SK-N-SH (cell line): ENCODE measurements at regions not wholly inside any gene's neighbourhood (a gene's known extent, or its start where the extent isn't known, plus 50 kb on each side); places are given as distances from the start of the nearest gene placed in this dataset.

Source experiments
- CTCF ChIA-PET: fragments of 300-600, 350-600 bp; formaldehyde crosslinking; extraction: SDS; loops from one replicate; lab custom pipeline; 2021; lab: Yijun Ruan, JAX
- POLR2A ChIA-PET: fragments of 350-600 bp; sonication (Branson Sonifier 250); formaldehyde crosslinking; extraction: SDS; loops from one replicate; lab custom pipeline; 2020; ENCODE audit warnings: antibody characterized with exemption, inconsistent platforms; lab: Yijun Ruan, JAX
- DNase-seq: peaks from one replicate; pipeline ENCODE4 v3.0.0; 2012
- H2AFZ ChIP-seq: fragments of 200-600 bp; sonication (generic); 2 replicates; pipeline ENCODE4 v1.8.1; 2016; ENCODE audit warnings: antibody characterized with exemption, mild to moderate bottlenecking, low read depth
- H3F3A ChIP-seq: fragments of 200-600 bp; sonication (generic); replicated peaks from 2 replicates; pipeline ENCODE3; 2016; ENCODE audit warnings: antibody characterized with exemption, mild to moderate bottlenecking; ENCODE audit not compliant: insufficient read depth
- H3K27ac ChIP-seq, 2 experiments: fragments of 200-500 bp in 1 of 2; fragments of 200-600 bp in 1 of 2; sonication (Bioruptor generic) in 1 of 2; sonication (generic), shearing (Covaris generic) in 1 of 2; 2 replicates each; pipeline versions ENCODE4 v1.5.1 to v1.6.1; 2014 to 2016; ENCODE audit warnings: low read depth in 2 of 2, inconsistent platforms in 1 of 2, low read length in 1 of 2, mild to moderate bottlenecking in 1 of 2, mixed read lengths in 1 of 2
- H3K27me3 ChIP-seq: fragments of 200-600 bp; sonication (generic), shearing (Covaris generic); 2 replicates; pipeline ENCODE4 v1.6.1; 2016; ENCODE audit warnings: mixed run types; ENCODE audit not compliant: insufficient read depth
- H3K36me3 ChIP-seq, 2 experiments: fragments of 200-500 bp in 1 of 2; fragments of 200-600 bp in 1 of 2; sonication (Bioruptor generic) in 1 of 2; sonication (generic) in 1 of 2; replicated peaks in 1 of 2; 2 replicates each; pipeline versions ENCODE3 to v1.5.1; 2014 to 2016; ENCODE audit warnings: low read length in 1 of 2, mild to moderate bottlenecking in 1 of 2; ENCODE audit not compliant: insufficient read depth in 2 of 2, control insufficient read depth in 1 of 2
- H3K4me1 ChIP-seq, 2 experiments: fragments of 200-500 bp in 1 of 2; fragments of 200-600 bp in 1 of 2; sonication (Bioruptor generic) in 1 of 2; sonication (generic), shearing (Covaris generic) in 1 of 2; 2 replicates each; pipeline versions ENCODE4 v1.5.1 to v1.6.1; 2014 to 2016; ENCODE audit warnings: low read depth in 1 of 2, low read length in 1 of 2, mixed run types in 1 of 2; ENCODE audit not compliant: insufficient read depth in 2 of 2, control insufficient read depth in 1 of 2
- H3K4me2 ChIP-seq: fragments of 200-600 bp; sonication (generic), shearing (Covaris generic); 2 replicates; pipeline ENCODE4 v1.6.1; 2017; ENCODE audit warnings: mixed run types
- H3K4me3 ChIP-seq, 2 experiments: fragments of 200-500 bp in 1 of 2; fragments of 200-600 bp in 1 of 2; sonication (Bioruptor generic) in 1 of 2; sonication (generic), shearing (Covaris generic) in 1 of 2; 2 replicates each; pipeline versions ENCODE4 v1.5.1 to v1.8.1; 2014 to 2016; ENCODE audit warnings: low read depth in 2 of 2, inconsistent platforms in 1 of 2, low read length in 1 of 2, mild to moderate bottlenecking in 1 of 2, mixed read lengths in 1 of 2, moderate library complexity in 1 of 2
- H3K79me2 ChIP-seq: fragments of 200-600 bp; sonication (generic); 2 replicates; pipeline ENCODE4 v1.8.1; 2017; ENCODE audit warnings: mild to moderate bottlenecking; ENCODE audit not compliant: insufficient read depth
- H3K9ac ChIP-seq: fragments of 200-600 bp; sonication (generic); 2 replicates; pipeline ENCODE4 v1.6.1; 2017; ENCODE audit warnings: mixed run types
- H3K9me2 ChIP-seq: fragments of 200-600 bp; sonication (generic); 2 replicates; pipeline ENCODE4 v1.6.1; 2017; ENCODE audit warnings: mixed run types
- H3K9me3 ChIP-seq: fragments of 200-600 bp; sonication (generic); 2 replicates; pipeline ENCODE4 v1.6.1; 2017; ENCODE audit warnings: mixed run types, mild to moderate bottlenecking, moderate library complexity
- H4K20me1 ChIP-seq: fragments of 200-600 bp; sonication (generic); 2 replicates; pipeline ENCODE4 v1.6.1; 2017; ENCODE audit warnings: mild to moderate bottlenecking, mixed run types; ENCODE audit not compliant: insufficient read depth
- CHD2 ChIP-seq: fragments of 150-350 bp; IDR thresholded peaks from 2 replicates; pipeline ENCODE4 v1.6.1; 2018; ENCODE audit warnings: low read length; ENCODE audit not compliant: partially characterized antibody
- EP300 ChIP-seq, 2 experiments: IDR thresholded peaks; 2 replicates each; pipeline versions ENCODE4 v1.4.0 to v1.6.1; 2012; ENCODE audit warnings: borderline replicate concordance in 1 of 2, low read depth in 1 of 2, low read length in 1 of 2
- FOSL2 ChIP-seq: IDR thresholded peaks from 2 replicates; pipeline ENCODE4 v1.4.0; 2012; ENCODE audit warnings: low read depth, mild to moderate bottlenecking, moderate library complexity, borderline replicate concordance
- GATA2 ChIP-seq: sonication (generic); formaldehyde crosslinking; IDR thresholded peaks from 2 replicates; pipeline ENCODE4 v1.5.0; 2020; ENCODE audit warnings: mild to moderate bottlenecking, missing genetic modification reagents
- NFIC ChIP-seq: IDR thresholded peaks from 2 replicates; pipeline ENCODE4 v1.4.0; 2012; ENCODE audit warnings: borderline replicate concordance
- POLR2AphosphoS5 ChIP-seq: IDR thresholded peaks from 2 replicates; pipeline ENCODE4 v1.6.1; 2012; ENCODE audit warnings: low read depth, low read length
- RFX5 ChIP-seq: IDR thresholded peaks from 2 replicates; pipeline ENCODE4 v1.6.1; 2012; ENCODE audit warnings: mild to moderate bottlenecking, improper control_type of control experiment, low read length
- SIN3A ChIP-seq: IDR thresholded peaks from 2 replicates; pipeline ENCODE4 v1.6.1; 2012; ENCODE audit warnings: low read depth, mild to moderate bottlenecking, low read length, moderate library complexity, borderline replicate concordance
- SMC3 ChIP-seq: IDR thresholded peaks from 2 replicates; pipeline ENCODE4 v1.6.1; 2012; ENCODE audit warnings: low read depth, low read length, improper control_type of control experiment
- TAF1 ChIP-seq: IDR thresholded peaks from 2 replicates; pipeline ENCODE4 v1.6.1; 2012; ENCODE audit warnings: low read depth, mild to moderate bottlenecking, low read length, moderate library complexity, borderline replicate concordance
- TEAD4 ChIP-seq: IDR thresholded peaks from 2 replicates; pipeline ENCODE4 v1.4.0; 2012; ENCODE audit warnings: mild to moderate bottlenecking, borderline replicate concordance; ENCODE audit not compliant: insufficient read depth
- YY1 ChIP-seq: IDR thresholded peaks from 2 replicates; pipeline ENCODE4 v1.4.0; 2012; ENCODE audit warnings: low read depth, mild to moderate bottlenecking
- ZBTB33 ChIP-seq: IDR thresholded peaks from 2 replicates; pipeline ENCODE4 v1.4.0; 2012; ENCODE audit warnings: low read depth, borderline replicate concordance
- WGBS: methylation state at CpG from one replicate; pipeline ENCODE4 v1.1.6; 2017; ENCODE audit warnings: low lambda C conversion rate; 5-methylcytosine and 5-hydroxymethylcytosine counted together
- TF ChIP-seq, protein P1 (sequence below): fragments of 150-350 bp; IDR thresholded peaks from 2 replicates; pipeline ENCODE4 v1.6.1; 2016; ENCODE audit warnings: mild to moderate bottlenecking, low read depth, low read length
- TF ChIP-seq, protein P2 (sequence below): IDR thresholded peaks from 2 replicates; pipeline ENCODE4; 2012

DNA sequence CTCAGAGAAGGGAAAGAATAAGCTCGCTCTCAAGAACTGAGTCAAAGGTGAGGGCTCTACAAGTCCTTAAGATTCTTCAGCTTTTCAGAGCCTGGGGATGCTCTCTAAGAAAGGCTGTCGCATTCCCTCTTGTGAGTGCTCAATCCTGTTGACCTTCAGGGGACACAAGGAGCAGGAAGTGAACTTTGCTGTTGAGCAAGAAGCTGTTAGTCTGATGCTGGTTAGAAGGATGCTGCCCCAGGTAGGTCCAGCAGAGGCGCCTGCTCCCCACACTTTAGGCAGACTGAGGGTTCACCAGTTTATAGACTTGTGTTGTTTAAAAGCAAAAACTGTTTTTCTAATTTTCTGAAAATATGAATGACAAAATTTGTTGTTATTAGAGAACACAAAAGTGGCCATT, 125.4 kb upstream of the SPOCK3 start (continued):
- TF ChIP-seq ZBTB33 (no peak), RFX5 (no peak), CHD2 (no peak), EP300 (IDR thresholded peaks at IDR 0.05; ENCODE audit: borderline replicate concordance in 1 of 2, low read depth in 1 of 2, low read length in 1 of 2) (no peak), GATA2 (CRISPR knock-in tag) (no peak)
- TF ChIP-seq, protein P1, sequence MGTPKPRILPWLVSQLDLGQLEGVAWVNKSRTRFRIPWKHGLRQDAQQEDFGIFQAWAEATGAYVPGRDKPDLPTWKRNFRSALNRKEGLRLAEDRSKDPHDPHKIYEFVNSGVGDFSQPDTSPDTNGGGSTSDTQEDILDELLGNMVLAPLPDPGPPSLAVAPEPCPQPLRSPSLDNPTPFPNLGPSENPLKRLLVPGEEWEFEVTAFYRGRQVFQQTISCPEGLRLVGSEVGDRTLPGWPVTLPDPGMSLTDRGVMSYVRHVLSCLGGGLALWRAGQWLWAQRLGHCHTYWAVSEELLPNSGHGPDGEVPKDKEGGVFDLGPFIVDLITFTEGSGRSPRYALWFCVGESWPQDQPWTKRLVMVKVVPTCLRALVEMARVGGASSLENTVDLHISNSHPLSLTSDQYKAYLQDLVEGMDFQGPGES, result no peak

DNA sequence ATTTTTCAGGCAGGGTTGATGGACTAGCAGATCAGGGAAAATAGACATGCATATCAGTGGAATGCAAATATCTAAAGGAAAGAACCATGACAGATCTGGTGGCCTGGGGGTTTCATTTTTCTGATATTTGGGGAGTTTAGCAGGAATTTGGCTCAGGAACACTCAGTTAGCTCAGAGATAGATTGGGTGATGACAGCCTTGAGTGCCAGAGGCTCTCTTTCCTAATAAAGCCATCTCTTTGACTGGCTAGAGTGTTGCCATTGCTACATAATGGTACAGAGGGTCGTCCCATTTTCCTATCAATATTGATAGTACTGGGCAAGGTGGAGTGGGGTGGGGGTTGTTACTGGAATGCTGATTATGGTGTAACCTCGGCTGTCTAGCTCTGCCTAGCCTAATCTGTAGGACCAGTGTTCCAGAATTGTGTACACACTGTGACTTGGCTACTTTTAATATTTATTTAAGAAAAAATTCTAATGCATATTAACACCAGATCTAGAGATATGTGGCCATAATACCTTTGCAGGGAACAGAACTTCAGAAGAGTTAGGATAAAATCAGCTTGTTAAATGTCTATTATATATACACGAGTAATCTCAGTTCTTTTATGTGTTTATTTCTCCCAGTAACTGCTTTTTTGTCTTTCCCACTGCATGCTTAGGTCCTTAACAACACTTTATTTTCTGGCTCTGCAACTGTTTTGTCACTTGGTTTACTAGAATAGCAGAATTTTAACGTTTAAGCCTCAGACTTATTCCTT, 145.0 kb upstream of the SPOCK3 start:
- no peak overlapping the region for H3K9ac ChIP-seq
- no peaks in the 10 kb centered on the region for H3K9me2 ChIP-seq
- no peaks in the 10 kb centered on the region for H3K79me2 ChIP-seq
- no peak overlapping the region for H3K4me2 ChIP-seq
- H4K20me1 ChIP-seq, result no peaks in the 10 kb centered on the region
- no peak overlapping the region for H3K4me3 ChIP-seq
- no peak for DNase-seq
- H3F3A ChIP-seq, result no peaks in the 10 kb centered on the region
- TF ChIP-seq TEAD4 (no peak), FOSL2 (no peak), NFIC (no peak), SMC3 (no peak), SIN3A (no peak), POLR2AphosphoS5 (no peak)
- CTCF ChIA-PET, result no interaction called here
- no peaks in the 10 kb centered on the region for H3K36me3 ChIP-seq
- H3K9me3 ChIP-seq, result no peaks in the 10 kb centered on the region
- POLR2A ChIA-PET, result no interaction called here
- H3K27me3 ChIP-seq, result no peaks in the 10 kb centered on the region
- H3K27ac ChIP-seq, result no peak overlapping the region
- no peak overlapping the region for H2AFZ ChIP-seq
- H3K4me1 ChIP-seq, result no peaks in the 10 kb centered on the region
- WGBS, result 2% methylated on average over 4 of the region's 4 CpGs

- Histone ChIP-seq H3K9ac (no peak overlapping the region), H3F3A (no peaks in the 10 kb centered on the region), H3K9me2 (no peaks in the 10 kb centered on the region), H3K27me3 (no peaks in the 10 kb centered on the region), H3K79me2 (no peaks in the 10 kb centered on the region), H3K4me1 (no peaks in the 10 kb centered on the region), H4K20me1 (no peaks in the 10 kb centered on the region), H3K36me3 (no peaks in the 10 kb centered on the region), H3K9me3 (no peaks in the 10 kb centered on the region), H3K4me2 (no peak overlapping the region), H3K27ac (no peak overlapping the region), H3K4me3 (no peak overlapping the region), H2AFZ (no peak overlapping the region)
- no peak for DNase-seq
- POLR2A ChIA-PET, result no interaction called here
- 17% methylated on average over 4 of the region's 4 CpGs for WGBS
- CTCF ChIA-PET, result no interaction called here
- no peak for TF ChIP-seq EP300 (IDR thresholded peaks at IDR 0.05; ENCODE audit: borderline replicate concordance in 1 of 2, low read depth in 1 of 2, low read length in 1 of 2)
- TF ChIP-seq YY1, result no peak
- TF ChIP-seq TAF1, result no peak
- TF ChIP-seq, protein P2, sequence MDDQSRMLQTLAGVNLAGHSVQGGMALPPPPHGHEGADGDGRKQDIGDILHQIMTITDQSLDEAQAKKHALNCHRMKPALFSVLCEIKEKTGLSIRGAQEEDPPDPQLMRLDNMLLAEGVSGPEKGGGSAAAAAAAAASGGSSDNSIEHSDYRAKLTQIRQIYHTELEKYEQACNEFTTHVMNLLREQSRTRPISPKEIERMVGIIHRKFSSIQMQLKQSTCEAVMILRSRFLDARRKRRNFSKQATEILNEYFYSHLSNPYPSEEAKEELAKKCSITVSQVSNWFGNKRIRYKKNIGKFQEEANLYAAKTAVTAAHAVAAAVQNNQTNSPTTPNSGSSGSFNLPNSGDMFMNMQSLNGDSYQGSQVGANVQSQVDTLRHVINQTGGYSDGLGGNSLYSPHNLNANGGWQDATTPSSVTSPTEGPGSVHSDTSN, result no peak
These were observed 146.7 kb upstream of the SPOCK3 start for GRCh38 chr4:167380964-167381363.
